ENCODE measurements at regions not wholly inside any gene's neighbourhood (a gene's known extent, or its start where the extent isn't known, plus 50 kb on each side); places are given as distances from the start of the nearest gene placed in this dataset.
"Not testable (repeated sequence)": the region's sequence is repeated elsewhere in the genome, so short reads cannot be mapped to it uniquely, and the experiment has no call there.

- no peak for DNase-seq (ENCODE audit: low read depth in 3 of 3)
Observed at GRCh38 chr20:51188941-51189340, 166.0 kb upstream of the KCNG1 start.

DNA sequence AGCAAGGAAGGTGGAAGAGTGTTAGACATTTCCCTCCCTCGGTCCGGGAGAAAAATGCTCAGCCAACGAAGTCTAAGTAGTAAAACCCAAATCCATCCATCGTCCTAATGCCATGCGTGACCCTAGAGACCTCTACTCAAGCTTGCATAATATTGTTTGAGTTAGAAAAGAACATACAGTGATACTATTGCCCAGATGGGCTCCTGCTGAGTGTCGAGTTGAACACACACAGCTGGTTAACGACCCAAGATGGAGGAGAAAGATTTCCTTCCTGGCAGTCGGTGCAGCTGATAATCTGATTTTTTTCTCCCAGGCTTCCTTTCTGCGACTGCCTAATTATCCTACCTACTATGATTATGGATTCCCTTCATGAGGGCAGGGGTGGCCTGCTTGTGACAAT, 164.4 kb upstream of the KCNG1 start:
- DNase-seq (ENCODE audit: low read depth in 3 of 3) = no peak

GRCh38 chr20:51185861-51186260, 163.0 kb upstream of the KCNG1 start:
- no peak for DNase-seq (ENCODE audit: low read depth in 3 of 3)

GRCh38 chr20:51185277-51185676, 162.4 kb upstream of the KCNG1 start:
- DNase-seq (ENCODE audit: low read depth in 3 of 3) = no peak

- no peak for DNase-seq (ENCODE audit: low read depth in 3 of 3)
Observed at GRCh38 chr20:51184289-51184688, 161.4 kb upstream of the KCNG1 start.

DNA sequence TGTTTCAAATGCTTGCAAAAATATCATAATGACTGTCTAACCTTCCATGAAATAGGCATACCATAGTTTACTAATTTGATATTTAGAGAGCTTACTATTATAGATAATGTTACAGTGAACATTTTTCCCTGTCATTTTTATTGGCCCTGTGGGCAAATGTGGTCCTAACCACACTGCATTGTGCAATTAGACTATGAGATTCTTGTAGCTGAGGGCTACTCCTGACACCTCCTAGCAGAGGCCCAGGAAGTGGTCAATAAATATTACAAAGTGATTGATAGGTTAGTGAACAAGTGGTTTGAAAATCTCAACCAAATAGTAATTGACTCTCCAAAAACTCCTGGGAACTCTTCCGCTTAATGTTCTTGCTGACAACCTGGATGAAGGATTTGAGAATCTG, 160.5 kb upstream of the KCNG1 start:
- DNase-seq (ENCODE audit: low read depth in 3 of 3) = no peak

- no peak for DNase-seq (ENCODE audit: low read depth in 3 of 3)
Observed at GRCh38 chr20:51182571-51182970, 159.7 kb upstream of the KCNG1 start.

DNA sequence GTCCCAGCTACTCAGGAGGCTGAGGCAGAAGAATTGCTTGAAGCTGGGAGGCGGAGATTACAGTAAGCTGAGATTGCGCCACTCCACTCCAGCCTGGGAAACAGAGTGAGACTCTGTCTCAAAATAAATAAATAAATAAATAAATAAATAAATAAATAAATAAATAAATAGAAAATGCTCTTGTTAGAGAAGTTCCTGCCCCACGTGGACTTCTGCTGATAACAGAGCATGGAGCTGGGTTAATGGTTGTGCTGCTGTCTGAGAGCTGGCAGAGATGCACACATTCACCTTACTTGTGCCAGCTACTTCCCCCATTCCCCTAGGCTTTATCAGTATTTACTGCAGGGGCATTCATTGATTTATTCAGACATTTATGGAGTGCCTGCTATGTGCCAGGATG, 155.2 kb upstream of the KCNG1 start:
- no peak for DNase-seq (ENCODE audit: low read depth in 3 of 3)

DNA sequence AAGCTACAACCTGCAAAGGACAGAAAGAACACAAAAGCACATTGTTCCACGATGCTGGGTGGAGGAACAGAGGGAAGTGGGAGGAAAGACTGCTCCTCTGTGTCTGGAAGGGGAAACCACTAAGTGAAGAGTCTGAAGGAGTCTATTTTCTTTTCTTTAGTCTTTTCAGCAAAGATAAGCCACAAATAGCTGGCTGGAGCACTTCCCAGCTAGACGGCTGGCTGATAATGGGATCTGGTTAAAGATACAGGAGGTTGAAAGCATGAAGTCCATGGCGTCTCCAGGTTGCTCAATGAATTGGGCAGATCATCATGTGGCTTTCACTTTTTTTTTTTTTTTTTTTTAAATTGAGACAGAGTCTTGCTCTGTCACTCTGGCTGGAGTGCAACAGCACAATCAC, 154.0 kb upstream of the KCNG1 start:
- DNase-seq (ENCODE audit: low read depth in 3 of 3) = no peak

DNA sequence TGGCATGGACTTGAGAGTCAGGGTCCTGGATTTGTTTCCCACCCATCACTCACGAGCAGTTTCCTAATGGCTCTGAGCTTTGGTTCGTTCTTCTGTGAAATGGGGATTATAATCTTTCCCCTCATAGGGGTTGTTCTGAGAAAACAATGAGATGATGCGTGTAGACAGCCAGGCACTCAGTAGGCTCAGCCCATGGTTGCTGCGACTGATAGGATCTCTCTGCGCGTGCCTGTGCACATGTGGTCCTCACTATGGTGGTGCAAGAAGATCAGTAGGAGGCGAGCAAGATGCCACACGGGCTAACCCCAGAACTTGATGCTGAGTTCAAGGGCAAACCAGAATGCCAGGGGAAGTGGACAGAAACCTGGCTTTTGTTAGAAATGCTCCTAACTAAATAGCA, 153.5 kb upstream of the KCNG1 start:
- no peak for DNase-seq (ENCODE audit: low read depth in 3 of 3)

DNA sequence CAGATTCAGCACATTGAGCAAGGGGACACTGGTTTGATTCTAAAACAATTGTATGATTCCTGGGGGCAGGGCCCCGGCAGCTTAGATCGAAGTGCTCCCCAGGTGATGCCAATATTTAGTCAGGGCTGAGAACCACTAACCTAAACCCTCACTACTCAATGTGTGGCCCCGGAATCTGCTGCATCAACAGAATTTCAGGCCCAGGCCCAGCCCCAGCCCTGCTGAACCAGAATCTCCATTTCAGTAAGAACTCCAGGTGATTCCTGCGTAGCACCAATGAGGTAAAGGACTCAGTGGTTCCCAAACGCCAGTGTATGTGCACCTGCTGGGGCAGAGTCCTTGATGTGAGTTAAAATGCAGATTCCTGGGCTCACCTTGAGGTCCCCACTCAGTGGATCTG, 152.8 kb upstream of the KCNG1 start:
- no peak for DNase-seq (ENCODE audit: low read depth in 3 of 3)

GRCh38 chr20:51175156-51175555, 152.2 kb upstream of the KCNG1 start:
- no peak for DNase-seq (ENCODE audit: low read depth in 3 of 3)

DNA sequence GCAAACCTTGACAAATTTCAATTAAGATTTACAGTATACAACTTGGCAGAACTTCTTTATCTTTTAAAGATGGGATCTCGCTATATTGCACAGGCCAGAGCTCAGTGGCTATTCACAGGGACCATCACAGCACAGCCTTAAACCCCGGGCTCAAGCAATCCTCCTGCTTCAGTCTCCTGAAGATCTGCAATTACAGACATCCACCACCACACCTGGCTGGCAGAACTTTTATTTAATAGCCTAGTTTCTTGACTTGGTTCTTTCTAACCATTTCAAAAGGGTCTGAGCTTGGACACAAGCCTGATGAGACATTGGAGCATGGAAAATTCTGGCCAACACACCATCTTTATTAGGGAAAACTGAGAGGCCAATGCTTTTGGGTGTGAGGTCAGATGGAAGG, 151.6 kb upstream of the KCNG1 start:
- DNase-seq (ENCODE audit: low read depth in 3 of 3) = no peak

- DNase-seq (ENCODE audit: low read depth in 3 of 3) = no peak
Observed at GRCh38 chr20:51172558-51173428, 149.9 kb upstream of the KCNG1 start.

GRCh38 chr20:51171141-51171540, 148.2 kb upstream of the KCNG1 start:
- DNase-seq (ENCODE audit: low read depth in 3 of 3) = no peak

- DNase-seq (ENCODE audit: low read depth in 3 of 3) = no peak
Observed at GRCh38 chr20:51169813-51170212, 146.9 kb upstream of the KCNG1 start.

GRCh38 chr20:51167911-51168310, 145.0 kb upstream of the KCNG1 start:
- DNase-seq (ENCODE audit: low read depth in 3 of 3) = not testable (repeated sequence)

GRCh38 chr20:51166489-51166888, 143.6 kb upstream of the KCNG1 start:
- DNase-seq (ENCODE audit: low read depth in 3 of 3) = no peak

DNA sequence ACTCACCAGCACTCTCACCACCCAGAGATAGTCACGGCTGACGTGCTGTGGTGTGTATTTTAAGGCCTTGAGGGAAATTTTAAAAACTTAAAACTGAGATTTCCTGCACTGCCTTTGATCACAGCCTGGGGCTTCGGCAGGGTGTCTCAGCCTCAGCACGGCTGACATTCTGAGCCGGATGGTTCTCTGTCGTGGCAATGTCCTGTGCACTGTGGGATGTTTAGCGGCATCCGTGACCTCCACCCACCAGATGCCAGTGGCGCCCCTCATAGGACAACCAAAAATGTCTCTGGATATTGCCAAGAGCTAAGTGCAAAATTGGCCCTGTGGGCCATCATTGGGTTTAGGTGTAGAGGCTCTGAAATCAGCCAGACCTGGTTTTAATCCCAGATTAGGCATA, 142.2 kb upstream of the KCNG1 start:
- no peak for DNase-seq (ENCODE audit: low read depth in 3 of 3)

DNA sequence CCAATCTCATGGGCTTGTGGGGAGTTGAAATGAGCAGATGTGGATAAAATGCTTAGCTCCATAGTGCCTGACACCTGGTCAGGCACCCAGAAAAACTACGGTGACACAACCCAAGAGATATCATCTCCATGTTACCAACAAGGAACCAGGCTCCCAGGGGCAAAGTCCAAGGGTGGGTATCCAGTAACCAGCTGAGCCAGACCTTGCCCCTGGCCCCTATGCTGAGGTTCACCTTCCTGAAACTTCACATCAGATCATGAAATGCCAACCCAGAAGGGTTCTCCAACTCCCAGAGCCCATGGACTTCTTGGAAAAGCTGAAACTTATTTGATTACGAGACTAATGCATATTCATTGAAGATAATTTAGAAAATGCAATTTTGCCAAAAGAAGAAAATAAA, 141.8 kb upstream of the KCNG1 start:
- DNase-seq (ENCODE audit: low read depth in 3 of 3) = no peak

- no peak for DNase-seq (ENCODE audit: low read depth in 3 of 3)
Observed at GRCh38 chr20:51163996-51164600, 141.2 kb upstream of the KCNG1 start.

DNA sequence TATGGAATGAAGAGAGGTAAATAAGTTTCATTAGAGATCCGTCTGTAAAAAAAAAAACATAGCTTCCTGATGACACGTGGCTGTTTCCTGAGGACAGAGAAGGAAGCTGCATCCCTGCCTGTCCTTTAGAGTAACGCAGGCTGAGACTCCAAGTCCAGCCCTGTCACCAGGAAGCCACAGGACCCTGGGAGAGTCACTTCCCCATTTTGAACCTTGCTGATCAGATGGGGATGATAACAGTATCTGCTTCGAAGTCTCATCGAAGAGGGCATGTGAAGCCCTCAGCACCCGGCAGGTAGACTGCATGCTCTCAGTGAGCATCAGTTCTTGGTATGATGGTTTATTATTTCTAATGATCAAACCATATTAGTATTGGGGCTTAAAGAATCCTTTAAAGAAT, 139.1 kb upstream of the KCNG1 start:
- DNase-seq (ENCODE audit: low read depth in 3 of 3) = no peak

DNA sequence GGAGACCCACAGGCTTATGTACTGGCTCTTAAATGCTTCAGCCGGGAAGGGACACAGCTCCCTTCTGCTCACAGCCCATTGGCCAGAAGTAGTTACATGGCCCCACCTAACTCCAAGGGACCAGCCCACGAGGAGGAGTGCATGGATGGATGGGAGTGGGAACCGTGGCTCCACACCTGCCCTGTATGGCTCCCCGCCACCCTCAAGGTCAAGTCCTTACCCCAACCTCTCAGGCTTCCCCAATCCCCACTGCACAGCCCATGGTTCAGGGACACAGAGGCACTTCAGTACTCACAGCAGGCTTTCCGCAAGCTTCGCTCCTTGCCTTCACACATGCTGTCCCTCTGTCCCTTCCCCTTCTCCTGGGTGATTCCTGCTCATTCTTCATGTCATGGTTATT, 137.9 kb upstream of the KCNG1 start:
- no peak for DNase-seq (ENCODE audit: low read depth in 3 of 3)

GRCh38 chr20:51159981-51160380, 137.1 kb upstream of the KCNG1 start:
- no peak for DNase-seq (ENCODE audit: low read depth in 3 of 3)

Data from stimulated activated CD4-positive, alpha-beta T cell treated with anti-CD3 and anti-CD28 coated beads, TNF-alpha, amount 100 ng/mL, for 48 hours (primary cell).